HL-60 (cell line): ENCODE measurements at regions not wholly inside any gene's neighbourhood (a gene's known extent, or its start where the extent isn't known, plus 50 kb on each side); places are given as distances from the start of the nearest gene placed in this dataset.

Source experiments
- DNase-seq, 2 experiments: peaks; one replicate each; pipeline ENCODE4 v3.0.0-alpha.2; 2010 to 2020; ENCODE audit warnings: low read depth in 1 of 2, low spot score in 1 of 2
- H3K27ac ChIP-seq: fragments of 250-450 bp; sonication (Bioruptor Pico); replicated peaks from 2 replicates; pipeline ENCODE4 v1.5.1; 2020; ENCODE audit warnings: mild to moderate bottlenecking, moderate library complexity
- H3K27me3 ChIP-seq: fragments of 250-450 bp; sonication (Bioruptor Pico); 2 replicates; pipeline ENCODE4 v1.5.1; 2021; ENCODE audit warnings: mild to moderate bottlenecking, moderate library complexity; ENCODE audit not compliant: insufficient read depth, poor library complexity, severe bottlenecking
- H3K4me3 ChIP-seq: replicated peaks from 2 replicates; pipeline ENCODE4 v1.5.1; 2011; ENCODE audit warnings: mild to moderate bottlenecking, control low read depth, low read length; ENCODE audit not compliant: insufficient read depth
- CTCF ChIP-seq: IDR thresholded peaks from one replicate; pipeline ENCODE4 v1.5.1; 2011; ENCODE audit warnings: low read length, control low read depth, inconsistent platforms; ENCODE audit not compliant: insufficient read depth
- GABPA ChIP-seq: IDR thresholded peaks from 2 replicates; pipeline ENCODE4 v1.6.1; 2012; ENCODE audit warnings: low read depth
- POLR2AphosphoS5 ChIP-seq: IDR thresholded peaks from 2 replicates; pipeline ENCODE4 v1.6.1; 2012; ENCODE audit warnings: low read depth
- REST ChIP-seq: IDR thresholded peaks from 2 replicates; pipeline ENCODE4 v1.6.1; 2012; ENCODE audit warnings: low read depth; ENCODE audit not compliant: insufficient replicate concordance
- SPI1 ChIP-seq: IDR thresholded peaks from 2 replicates; pipeline ENCODE4 v1.6.1; 2012; ENCODE audit warnings: low read depth, mild to moderate bottlenecking, borderline replicate concordance

- no peaks in the 10 kb centered on the region for H3K27me3 ChIP-seq
- TF ChIP-seq POLR2AphosphoS5 = no peak
- no peak overlapping the region for H3K4me3 ChIP-seq
- H3K27ac ChIP-seq = no peak overlapping the region
- no peak for DNase-seq
Observed at GRCh38 chr5:167872791-167873190, 418.7 kb upstream of the WWC1 start.

- DNase-seq = no peak
- Histone ChIP-seq H3K27me3 (no peaks in the 10 kb centered on the region), H3K4me3 (no peak overlapping the region), H3K27ac (no peak overlapping the region)
- no peak for TF ChIP-seq SPI1
- no peak for TF ChIP-seq GABPA
- TF ChIP-seq POLR2AphosphoS5 = no peak
- no peak for TF ChIP-seq REST
- no peak for TF ChIP-seq CTCF
Observed at GRCh38 chr5:167877114-167877722, 414.2 kb upstream of the WWC1 start.

- TF ChIP-seq CTCF = no peak
- no peak for TF ChIP-seq REST
- TF ChIP-seq GABPA = no peak
- TF ChIP-seq SPI1 = no peak
- no peak for TF ChIP-seq POLR2AphosphoS5
- H3K27ac ChIP-seq = no peak overlapping the region
- H3K4me3 ChIP-seq = no peak overlapping the region
- DNase-seq = no peak
- no peaks in the 10 kb centered on the region for H3K27me3 ChIP-seq
Observed at GRCh38 chr5:167877924-167878323, 413.5 kb upstream of the WWC1 start.

GRCh38 chr5:167880420-167880819, 411.0 kb upstream of the WWC1 start:
- no peak for TF ChIP-seq SPI1
- TF ChIP-seq CTCF = no peak
- TF ChIP-seq POLR2AphosphoS5 = no peak
- no peak for TF ChIP-seq REST
- TF ChIP-seq GABPA = no peak
- H3K27ac ChIP-seq = no peak overlapping the region
- H3K4me3 ChIP-seq = no peak overlapping the region
- no peaks in the 10 kb centered on the region for H3K27me3 ChIP-seq
- no peak for DNase-seq
